Esophagus squamous epithelium (tissue), 5 donors: ENCODE measurements at regions not wholly inside any gene's neighbourhood (a gene's known extent, or its start where the extent isn't known, plus 50 kb on each side); places are given as distances from the start of the nearest gene placed in this dataset.

Experiments
- DNase-seq: peaks from one replicate; lab custom pipeline; 2025; lab: John Stamatoyannopoulos, UW
- H3K27ac ChIP-seq, 4 donors: fragments of 200-600 bp; sonication (generic); one replicate each; pipeline ENCODE4 v1.5.1; 2016 to 2019; ENCODE audit warnings: mild to moderate bottlenecking in 1 of 4
- H3K27me3 ChIP-seq, 4 donors: fragments of 200-600 bp; sonication (generic); 1 replicate in 3 of 4; 2 replicates in 1 of 4; pipeline versions ENCODE4 v1.5.1 to v1.6.0; 2017 to 2021; ENCODE audit warnings: antibody characterized with exemption in 1 of 4
- H3K36me3 ChIP-seq, 3 donors: fragments of 200-600 bp; sonication (generic); one replicate each; pipeline ENCODE4 v1.5.1; 2016 to 2019
- H3K4me1 ChIP-seq, 3 donors: fragments of 200-600 bp; sonication (generic); one replicate each; pipeline ENCODE4 v1.5.1; 2017 to 2019
- H3K4me3 ChIP-seq, 4 donors: fragments of 200-600 bp; sonication (generic); 1 replicate in 3 of 4; 2 replicates in 1 of 4; pipeline ENCODE4 v1.5.1; 2016 to 2019; ENCODE audit warnings: mild to moderate bottlenecking in 2 of 4, moderate library complexity in 1 of 4
- H3K9me3 ChIP-seq, 3 donors: fragments of 200-600 bp; sonication (generic); one replicate each; pipeline ENCODE4 v1.5.1; 2016 to 2019
- POLR2A ChIP-seq, 4 donors: fragments of 450-650 bp; IDR thresholded peaks; one replicate each; pipeline ENCODE4 v1.6.1; 2017; ENCODE audit warnings: antibody characterized with exemption in 4 of 4, mild to moderate bottlenecking in 4 of 4, moderate library complexity in 3 of 4
- WGBS, 2 donors: methylation state at CpG; one replicate each; pipeline ENCODE4 v1.1.5; 2018; 5-methylcytosine and 5-hydroxymethylcytosine counted together
- intact Hi-C: fragments of 100-400 bp; cut with DNase I; formaldehyde crosslinking; loops from one replicate; pipeline ENCODE4 v1.15.0; 2022
- TF ChIP-seq, protein P1 (sequence below), 6 experiments: fragments of 450-650 bp in 4 of 6; fragments of 200-600 bp in 2 of 6; sonication (generic) in 2 of 6; IDR thresholded peaks; one replicate each; pipeline ENCODE4 v1.5.1; 2016 to 2019; ENCODE audit warnings: antibody characterized with exemption in 6 of 6, mild to moderate bottlenecking in 4 of 6, moderate library complexity in 4 of 6
- donor health status: DM: yes; HTN: yes; CAD: no.

DNA sequence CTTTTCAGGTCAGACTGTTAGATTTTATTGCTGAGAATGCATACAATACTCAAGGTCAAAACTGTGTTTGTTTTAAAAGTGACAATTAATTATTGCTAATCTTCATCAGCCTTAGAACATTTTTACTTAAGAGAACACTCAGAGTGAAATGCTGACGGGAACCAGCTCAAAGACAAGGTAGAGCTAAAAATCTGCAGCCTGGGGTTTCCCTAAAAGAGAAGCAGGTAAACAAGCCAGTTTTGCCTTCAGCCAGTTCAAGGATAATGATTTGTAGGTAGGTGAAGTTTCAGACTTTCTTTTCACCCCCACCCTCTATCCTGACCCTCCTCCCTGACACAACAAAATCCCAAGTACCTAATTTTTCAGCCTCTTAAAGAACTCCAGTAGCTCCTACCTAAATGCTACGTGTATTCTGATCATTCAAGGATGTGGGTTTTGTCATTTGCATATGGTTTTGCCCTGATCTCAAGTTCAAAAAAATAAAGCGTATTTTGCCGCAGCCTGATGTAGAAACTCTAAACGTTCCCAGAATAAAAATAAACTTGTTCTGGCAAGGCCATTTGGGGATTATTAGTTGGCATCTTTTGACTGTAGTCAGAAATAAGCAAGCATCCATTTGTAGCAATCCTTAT lies 407.2 kb downstream of the EFNA5 start:
- Histone ChIP-seq H3K9me3 (no peaks in the 10 kb centered on the region), H3K27me3 (no peaks in the 10 kb centered on the region), H3K4me1 (peaks cover 0 to 12% (median 5%) of the 10 kb centered on the region in 3 donors), H3K4me3 (no peak overlapping the region), H3K27ac (no peak overlapping the region), H3K36me3 (no peaks in the 10 kb centered on the region)
- TF ChIP-seq, protein P1, sequence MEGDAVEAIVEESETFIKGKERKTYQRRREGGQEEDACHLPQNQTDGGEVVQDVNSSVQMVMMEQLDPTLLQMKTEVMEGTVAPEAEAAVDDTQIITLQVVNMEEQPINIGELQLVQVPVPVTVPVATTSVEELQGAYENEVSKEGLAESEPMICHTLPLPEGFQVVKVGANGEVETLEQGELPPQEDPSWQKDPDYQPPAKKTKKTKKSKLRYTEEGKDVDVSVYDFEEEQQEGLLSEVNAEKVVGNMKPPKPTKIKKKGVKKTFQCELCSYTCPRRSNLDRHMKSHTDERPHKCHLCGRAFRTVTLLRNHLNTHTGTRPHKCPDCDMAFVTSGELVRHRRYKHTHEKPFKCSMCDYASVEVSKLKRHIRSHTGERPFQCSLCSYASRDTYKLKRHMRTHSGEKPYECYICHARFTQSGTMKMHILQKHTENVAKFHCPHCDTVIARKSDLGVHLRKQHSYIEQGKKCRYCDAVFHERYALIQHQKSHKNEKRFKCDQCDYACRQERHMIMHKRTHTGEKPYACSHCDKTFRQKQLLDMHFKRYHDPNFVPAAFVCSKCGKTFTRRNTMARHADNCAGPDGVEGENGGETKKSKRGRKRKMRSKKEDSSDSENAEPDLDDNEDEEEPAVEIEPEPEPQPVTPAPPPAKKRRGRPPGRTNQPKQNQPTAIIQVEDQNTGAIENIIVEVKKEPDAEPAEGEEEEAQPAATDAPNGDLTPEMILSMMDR (IDR thresholded peaks at IDR 0.05), result no peak
- no peak for TF ChIP-seq POLR2A (IDR thresholded peaks at IDR 0.05)
- 24 to 40% methylated on average over 5 of the region's 5 CpGs for WGBS, 2 donors
- DNase-seq, result no peak
- intact Hi-C loops, result no loop called here

DNA sequence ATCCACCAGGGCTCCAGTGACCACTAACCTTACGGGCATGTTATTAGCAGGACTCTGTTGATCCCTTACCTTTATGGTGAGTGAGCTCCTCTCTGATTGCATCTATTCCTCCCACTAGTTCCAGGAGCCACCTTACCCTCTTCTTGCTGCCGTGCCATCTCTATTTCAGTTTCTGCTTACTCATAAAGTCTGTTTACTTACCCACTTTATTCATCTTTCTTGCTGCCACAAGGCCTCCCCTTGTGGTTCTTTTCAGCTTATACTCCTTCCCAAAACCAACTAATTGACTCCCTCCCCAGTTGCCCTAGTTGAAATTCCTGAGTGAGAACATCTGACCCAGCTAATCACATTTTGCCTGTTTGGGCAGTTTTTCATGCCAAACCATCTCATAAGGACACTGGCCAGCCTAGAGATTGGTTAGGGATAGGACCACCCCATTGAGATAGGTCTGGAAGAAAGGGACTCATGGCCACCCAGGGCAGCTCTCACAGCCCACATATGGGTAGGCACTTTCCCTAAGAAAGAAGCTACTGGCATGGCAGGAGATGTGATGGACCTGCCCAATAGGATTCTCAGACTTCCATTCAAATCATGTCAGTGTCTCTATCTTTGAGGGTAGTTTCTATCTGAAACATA lies 412.7 kb downstream of the EFNA5 start:
- WGBS, 2 donors, result 74 to 77% methylated on average over 2 of the region's 2 CpGs
- peaks cover 0 to 5% (median 0%) of the 10 kb centered on the region in 3 donors for H3K4me1 ChIP-seq
- intact Hi-C loops, result no loop called here
- H3K27me3 ChIP-seq, result no peaks in the 10 kb centered on the region
- H3K36me3 ChIP-seq, result no peaks in the 10 kb centered on the region
- TF ChIP-seq POLR2A (IDR thresholded peaks at IDR 0.05), result no peak
- TF ChIP-seq, protein P1 (IDR thresholded peaks at IDR 0.05), result no peak
- DNase-seq, result no peak
- H3K27ac ChIP-seq, result no peak overlapping the region
- no peak overlapping the region for H3K4me3 ChIP-seq
- no peaks in the 10 kb centered on the region for H3K9me3 ChIP-seq

- Histone ChIP-seq H3K27me3 (no peaks in the 10 kb centered on the region), H3K4me1 (peaks cover 0 to 3% (median 0%) of the 10 kb centered on the region in 3 donors), H3K9me3 (no peaks in the 10 kb centered on the region), H3K36me3 (no peaks in the 10 kb centered on the region), H3K27ac (no peak overlapping the region), H3K4me3 (no peak overlapping the region)
- 74 to 90% methylated on average over 4 of the region's 4 CpGs for WGBS, 2 donors
- intact Hi-C loops, result no loop called here
- no peak for DNase-seq
- no peak for TF ChIP-seq POLR2A (IDR thresholded peaks at IDR 0.05)
- TF ChIP-seq, protein P1 (IDR thresholded peaks at IDR 0.05), result no peak
Measured at GRCh38 chr5:107254902-107255234, 415.9 kb downstream of the EFNA5 start.

DNA sequence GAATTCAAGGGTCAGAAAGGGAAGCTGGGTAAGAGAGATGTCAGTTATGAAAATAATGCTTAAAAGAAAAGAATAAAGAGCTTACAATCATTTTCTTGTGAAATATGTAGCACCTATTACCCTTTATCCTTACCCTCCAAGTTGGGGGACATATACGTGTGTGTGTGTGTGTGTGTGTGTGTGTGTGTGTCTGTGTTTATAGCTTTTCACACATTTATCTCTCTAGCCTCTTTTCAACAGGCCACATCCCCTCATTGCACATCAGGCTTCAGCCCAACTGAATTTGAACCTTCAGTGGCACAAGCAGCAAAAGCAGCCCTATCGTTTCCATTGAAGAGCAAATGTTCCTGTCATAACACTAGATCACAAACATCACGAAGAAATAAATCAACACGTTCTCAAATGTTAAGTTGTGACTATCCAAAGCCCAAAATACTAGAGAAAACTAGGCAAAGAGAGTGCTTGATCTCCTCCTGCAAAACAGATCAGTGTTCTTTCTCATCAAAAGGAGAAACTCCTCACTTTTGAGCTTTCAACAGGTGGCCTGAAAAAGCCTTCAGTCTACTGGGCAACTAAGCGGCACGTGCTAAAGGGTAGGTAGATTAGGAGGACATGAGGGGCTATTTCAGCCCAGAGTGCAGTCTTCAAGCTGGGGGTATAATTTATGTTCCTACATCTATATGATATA lies 416.4 kb downstream of the EFNA5 start:
- H3K27me3 ChIP-seq, result no peaks in the 10 kb centered on the region
- H3K4me1 ChIP-seq, result peaks cover 0 to 3% (median 0%) of the 10 kb centered on the region in 3 donors
- WGBS, 2 donors, result 64 to 70% methylated on average over 6 of the region's 6 CpGs
- H3K36me3 ChIP-seq, result no peaks in the 10 kb centered on the region
- no peak for DNase-seq
- intact Hi-C loops, result no loop called here
- H3K4me3 ChIP-seq, result no peak overlapping the region
- no peaks in the 10 kb centered on the region for H3K9me3 ChIP-seq
- H3K27ac ChIP-seq, result no peak overlapping the region
- TF ChIP-seq, protein P1 (IDR thresholded peaks at IDR 0.05), result no peak
- TF ChIP-seq POLR2A (IDR thresholded peaks at IDR 0.05), result no peak

DNA sequence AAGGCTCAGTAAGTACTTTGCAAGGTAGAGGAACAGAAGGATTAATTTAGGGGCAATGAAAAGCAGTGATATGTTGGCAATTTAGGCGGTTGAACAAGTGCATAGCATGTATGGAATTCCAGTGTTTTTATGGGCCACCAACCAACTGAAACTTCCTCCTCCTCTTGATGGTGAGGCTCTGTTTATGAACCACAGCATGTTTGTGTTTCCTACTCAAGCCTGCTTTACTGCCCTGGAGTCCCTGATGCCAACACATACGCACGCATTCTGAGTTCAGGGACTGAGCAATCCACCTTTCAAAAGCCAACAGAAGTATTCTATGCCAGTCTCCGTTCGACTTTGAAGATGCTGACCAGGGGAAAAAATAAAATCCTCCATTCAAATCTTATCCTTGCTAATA lies 417.5 kb downstream of the EFNA5 start:
- intact Hi-C loops, result no loop called here
- no peak overlapping the region for H3K27ac ChIP-seq
- TF ChIP-seq, protein P1 (IDR thresholded peaks at IDR 0.05), result no peak
- no peak for TF ChIP-seq POLR2A (IDR thresholded peaks at IDR 0.05)

More for the DNA sequence above, 417.5 kb downstream of the EFNA5 start:
- Histone ChIP-seq H3K9me3 (no peaks in the 10 kb centered on the region), H3K36me3 (no peaks in the 10 kb centered on the region), H3K4me1 (peaks cover 0 to 3% (median 0%) of the 10 kb centered on the region in 3 donors), H3K27me3 (no peaks in the 10 kb centered on the region), H3K4me3 (no peak overlapping the region)
- 52 to 74% methylated on average over 5 of the region's 5 CpGs for WGBS, 2 donors
- no peak for DNase-seq
